ENCODE measurements at regions not wholly inside any gene's neighbourhood (a gene's known extent, or its start where the extent isn't known, plus 50 kb on each side); places are given as distances from the start of the nearest gene placed in this dataset.

DNA sequence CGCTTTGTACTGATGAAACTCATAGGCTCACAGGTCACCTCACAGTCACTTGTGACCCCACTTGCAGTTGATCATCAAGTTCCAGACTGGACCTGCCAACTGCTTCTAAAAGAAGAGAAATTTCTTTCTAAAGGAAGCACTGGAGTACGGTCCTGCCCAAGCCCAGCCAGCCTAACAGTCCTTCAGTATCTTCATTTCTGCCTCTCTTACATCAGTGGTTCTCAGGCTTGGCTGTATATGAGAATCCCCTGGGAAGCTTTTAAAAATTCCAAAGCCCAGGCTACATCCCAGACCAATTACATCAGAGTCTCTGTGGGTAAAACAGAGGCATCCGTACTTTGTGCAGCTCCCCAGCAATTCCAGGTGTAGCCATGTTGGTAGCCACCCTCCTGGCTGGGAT is 282.1 kb downstream of the NFIB start:
- DNase-seq (ENCODE audit: low spot score), result no peak

DNA sequence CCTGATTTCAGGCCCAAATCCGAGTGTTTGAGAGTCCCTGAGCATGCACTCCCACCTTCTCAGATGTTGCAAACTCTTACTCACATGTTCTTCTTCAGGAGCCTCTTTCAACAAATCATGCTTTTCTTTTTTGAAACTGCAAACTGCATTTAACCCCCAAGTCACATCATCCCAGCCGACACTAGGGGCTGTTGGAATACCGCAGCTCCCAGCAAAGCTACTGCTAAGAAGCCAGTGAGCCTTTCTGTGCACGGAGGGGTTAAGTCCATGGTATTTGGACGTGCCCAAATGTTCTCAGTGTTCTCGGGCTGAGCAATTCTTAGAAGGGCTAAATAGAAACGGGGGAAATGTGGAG is 282.9 kb downstream of the NFIB start:
- no peak for DNase-seq (ENCODE audit: low spot score)

DNA sequence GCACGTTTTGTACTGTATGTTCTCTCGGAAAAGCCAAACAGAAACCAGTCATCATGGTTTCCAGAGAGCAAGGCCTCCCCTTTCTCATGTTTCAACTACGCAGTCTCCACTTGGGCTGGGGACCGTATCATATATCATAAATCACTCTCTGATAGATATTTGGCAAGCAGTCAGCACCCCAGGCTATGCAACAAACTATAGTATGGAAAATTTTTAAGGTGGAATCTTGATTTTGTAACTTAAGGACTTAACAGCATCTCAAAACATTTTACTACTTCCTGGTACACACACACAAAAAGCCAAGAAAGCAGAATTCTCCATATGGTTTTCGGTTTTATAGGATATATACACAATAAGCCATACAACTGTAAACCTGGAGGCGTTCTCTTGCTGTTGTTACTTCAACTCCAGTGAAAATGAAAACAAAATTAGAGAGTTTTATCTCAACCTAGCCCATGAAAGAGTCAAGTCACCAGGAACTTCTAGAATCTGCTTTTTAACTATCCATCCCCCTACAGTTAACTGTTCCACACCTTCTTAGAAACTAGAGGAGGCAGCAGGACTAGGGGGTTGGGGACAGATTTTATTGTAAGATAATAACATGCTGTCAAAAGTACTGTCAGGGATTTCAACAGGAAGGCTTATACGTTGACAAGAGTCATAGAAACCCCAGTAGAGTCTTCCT is 283.4 kb downstream of the NFIB start:
- DNase-seq (ENCODE audit: low spot score), result peak; percentile 11

DNA sequence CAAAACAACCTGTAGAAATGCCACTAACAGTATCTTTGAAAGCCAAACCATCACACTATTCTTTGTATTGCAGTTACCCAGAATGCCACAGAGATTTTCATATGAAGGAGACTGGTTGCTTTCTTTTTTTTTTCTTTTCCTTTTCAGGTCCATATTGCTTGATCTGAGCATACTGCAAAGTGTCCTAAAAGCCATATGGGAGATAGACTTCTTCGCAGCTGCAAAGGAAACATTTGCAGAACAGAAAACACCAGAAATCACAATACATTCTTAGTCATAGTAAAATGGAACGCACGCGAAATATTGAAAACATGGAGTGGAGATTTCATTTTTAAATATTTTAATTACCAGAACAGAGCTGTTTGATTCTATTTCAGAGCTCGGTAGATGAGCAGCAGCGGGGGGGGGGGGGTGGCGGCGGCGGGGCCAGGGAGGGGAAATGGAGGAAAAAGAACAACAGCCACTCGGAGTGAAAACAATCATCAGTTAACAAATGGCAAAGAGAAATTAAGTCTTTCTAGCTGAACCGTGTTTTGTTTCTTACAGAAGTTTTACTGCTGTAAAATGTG is 284.1 kb downstream of the NFIB start:
- no peak for DNase-seq (ENCODE audit: low spot score)

DNA sequence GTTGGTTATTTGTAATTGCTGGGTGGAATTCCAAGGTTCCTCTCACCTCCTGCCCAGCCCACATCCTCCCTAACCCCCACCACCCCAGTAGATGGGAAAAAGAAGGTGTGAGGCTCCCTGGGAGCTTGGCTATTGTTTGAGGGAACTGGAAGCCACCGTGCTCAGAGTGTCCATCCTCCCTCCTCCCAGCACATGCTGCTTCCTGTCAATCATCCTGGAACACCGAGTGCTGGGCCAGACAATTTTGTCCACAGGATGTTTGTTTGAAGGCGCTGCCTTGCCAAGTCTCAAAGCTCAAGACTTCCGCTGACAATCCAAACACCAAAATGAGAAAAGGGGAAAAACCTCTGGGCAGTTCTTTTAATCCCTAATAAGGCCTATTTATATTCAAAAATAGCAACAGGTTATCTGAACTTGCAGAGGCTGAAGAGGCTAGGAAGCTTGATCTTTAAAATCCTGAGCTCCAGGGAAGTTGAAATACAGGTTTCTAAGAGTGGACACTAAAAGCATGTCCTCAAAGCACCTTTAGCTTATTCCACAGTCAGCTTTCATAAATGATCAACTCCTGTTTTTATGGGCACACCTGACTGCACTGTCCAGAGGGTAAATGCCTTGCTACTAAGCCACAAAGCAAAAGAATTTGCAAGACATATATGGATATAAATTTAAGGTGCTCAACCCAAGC is 286.7 kb downstream of the NFIB start:
- no peak for DNase-seq (ENCODE audit: low spot score)

DNA sequence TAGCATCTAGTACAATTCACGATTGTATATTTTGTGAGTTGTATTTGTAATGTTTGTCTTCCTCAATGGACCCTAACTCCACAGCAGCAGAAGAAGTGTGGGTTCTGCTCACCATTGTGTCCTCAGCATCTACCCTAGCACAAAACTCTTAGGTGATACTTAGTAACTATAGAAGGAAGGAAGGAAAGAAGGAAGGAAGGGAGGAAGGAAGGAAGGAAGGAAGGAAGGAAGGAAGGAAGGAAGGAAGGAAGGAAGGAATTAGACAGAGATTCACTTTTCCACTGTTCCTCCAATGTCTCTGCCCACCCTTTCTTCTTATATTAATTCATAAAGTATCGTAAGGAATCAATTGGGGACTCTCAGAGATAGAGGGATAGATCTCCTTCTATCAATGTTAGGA is 288.2 kb downstream of the NFIB start:
- DNase-seq (ENCODE audit: low spot score), result no peak

DNA sequence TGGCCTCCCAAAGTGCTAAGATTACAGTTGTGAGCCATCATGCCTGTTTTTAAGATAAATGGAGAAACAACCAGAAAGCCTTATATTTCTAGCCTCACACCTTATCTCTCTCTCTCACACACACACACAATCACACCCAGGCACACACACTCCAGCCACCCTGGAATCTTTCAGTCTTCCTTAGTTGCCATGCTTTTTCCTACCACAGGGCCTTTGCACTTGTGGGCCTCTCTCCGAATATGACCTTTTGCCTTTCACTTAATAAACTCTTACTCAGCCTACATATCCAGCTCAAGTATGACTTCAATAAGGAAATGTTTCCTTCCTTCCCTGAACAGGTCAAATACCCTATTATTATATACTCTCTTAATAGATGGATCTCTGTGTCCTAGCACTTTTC is 290.7 kb downstream of the NFIB start:
- no peak for DNase-seq (ENCODE audit: low spot score)

DNA sequence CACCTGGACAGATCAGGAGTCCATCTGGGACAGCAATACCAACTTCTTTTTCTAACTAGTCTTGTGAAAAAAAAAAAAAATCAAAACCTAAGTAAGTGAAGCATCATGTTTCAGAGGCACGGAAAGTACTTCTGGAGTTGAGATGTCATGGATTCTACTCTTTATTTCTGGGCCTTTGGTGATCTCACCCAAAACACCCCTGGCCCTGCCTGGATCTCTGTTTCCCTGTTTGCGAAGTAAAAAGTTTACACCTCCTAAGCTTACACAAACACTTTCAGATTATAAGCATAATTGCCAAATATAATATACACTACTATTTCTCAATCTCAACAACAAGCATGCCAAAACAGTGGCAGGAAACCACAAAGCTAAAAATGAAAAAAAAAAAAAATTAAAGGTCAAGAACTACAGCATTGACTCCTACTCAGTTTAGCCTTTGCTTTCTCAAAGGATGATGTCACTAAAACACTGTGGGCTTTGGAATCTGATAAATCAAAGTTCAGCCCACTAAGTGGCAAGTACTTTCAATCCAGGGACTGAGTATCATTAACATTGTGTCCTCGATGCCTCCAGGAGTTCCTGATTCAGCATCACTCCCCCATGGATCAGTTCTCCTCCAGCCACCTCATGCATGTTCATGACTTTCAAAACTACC is 291.9 kb downstream of the NFIB start:
- DNase-seq (ENCODE audit: low spot score), result no peak

DNA sequence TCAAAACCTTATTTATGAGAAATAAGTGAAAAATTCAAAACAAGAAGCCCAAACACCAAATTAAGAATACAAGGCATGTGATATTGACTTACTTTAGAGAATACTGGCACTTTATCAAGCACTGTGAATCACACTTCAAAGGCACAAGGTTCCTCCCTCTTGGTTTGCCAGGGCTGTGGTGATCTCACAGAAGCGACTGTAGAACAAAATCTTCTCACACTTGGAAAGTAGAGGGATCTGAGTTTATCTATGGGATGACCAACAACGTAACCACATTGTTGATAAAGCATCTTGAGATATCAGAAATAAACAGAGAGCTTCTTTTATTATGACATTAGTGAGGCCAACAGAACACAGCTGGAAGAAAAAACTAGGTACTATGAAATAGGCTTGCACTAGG is 295.9 kb downstream of the NFIB start:
- DNase-seq (ENCODE audit: low spot score), result peak; percentile 23

DNA sequence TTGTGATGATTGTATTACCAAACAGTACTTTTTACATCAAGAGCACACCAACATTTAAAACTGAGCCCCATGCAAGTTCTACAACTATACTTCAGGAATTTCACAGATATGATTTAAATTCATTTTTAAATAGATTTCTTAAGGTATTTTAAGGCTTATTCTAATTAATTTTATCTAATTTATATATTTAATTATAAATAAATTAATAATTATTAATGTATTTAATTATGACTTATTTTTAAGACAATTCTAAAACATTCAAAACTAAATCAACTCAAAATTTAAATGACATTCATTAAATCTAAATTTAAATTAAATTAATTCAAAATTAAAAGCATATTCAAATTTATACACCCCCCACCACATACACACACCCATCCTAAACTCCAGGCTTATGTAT is 299.2 kb downstream of the NFIB start:
- DNase-seq (ENCODE audit: low spot score), result no peak

DNA sequence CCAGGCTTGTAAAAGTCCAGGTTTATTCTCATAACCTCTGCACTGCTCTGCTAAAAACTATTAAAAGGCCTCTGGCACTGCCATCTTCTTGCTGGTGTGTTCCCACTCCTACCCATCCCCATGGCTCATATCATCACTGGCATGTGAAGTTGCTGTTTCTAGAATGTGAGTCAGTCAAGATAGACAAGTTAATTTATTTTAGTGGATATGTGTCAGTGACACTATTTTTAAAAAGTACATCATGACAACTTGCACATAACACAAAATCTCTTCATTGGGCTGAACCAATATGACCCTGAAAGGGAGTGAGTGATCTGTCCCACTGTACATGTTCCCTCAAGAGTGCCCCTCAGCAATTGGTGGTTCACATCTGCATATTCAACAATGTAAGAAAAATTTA is 299.7 kb downstream of the NFIB start:
- no peak for DNase-seq (ENCODE audit: low spot score)

DNA sequence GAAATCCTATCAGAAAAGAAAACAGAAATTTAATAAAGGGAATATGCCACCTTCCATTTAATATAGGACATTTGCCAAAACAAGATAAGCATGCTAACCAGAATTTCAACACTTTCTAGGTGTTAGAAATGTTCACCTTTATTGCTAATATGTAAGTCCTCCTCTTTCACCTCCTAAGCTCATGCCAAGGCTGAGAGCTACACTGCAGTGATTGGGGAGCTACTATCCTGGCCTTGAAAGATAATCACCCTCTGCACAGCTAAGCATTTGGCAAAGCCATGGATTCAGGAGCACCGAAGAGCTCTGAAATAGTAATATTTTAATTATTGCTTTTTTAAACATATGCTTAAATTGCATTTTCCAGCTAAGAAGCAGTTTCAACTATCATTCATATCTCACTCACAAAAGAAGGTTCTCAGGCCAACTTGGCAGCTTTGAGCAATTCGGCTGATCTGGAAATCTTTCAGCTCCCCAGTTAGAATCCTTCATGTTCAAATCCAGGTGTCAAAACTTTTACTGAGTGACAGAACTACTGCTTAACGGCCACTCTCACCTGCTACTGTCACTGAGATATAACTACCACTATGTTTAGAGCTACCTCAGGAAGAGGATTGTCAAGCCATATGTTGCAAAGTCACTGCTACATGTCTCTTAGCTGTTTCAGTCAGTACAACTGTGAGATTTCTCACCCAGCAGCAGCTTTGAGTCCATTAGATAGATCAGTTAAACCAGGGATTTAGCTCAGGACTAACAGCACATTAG is 302.0 kb downstream of the NFIB start:
- DNase-seq (ENCODE audit: low spot score), result no peak

DNA sequence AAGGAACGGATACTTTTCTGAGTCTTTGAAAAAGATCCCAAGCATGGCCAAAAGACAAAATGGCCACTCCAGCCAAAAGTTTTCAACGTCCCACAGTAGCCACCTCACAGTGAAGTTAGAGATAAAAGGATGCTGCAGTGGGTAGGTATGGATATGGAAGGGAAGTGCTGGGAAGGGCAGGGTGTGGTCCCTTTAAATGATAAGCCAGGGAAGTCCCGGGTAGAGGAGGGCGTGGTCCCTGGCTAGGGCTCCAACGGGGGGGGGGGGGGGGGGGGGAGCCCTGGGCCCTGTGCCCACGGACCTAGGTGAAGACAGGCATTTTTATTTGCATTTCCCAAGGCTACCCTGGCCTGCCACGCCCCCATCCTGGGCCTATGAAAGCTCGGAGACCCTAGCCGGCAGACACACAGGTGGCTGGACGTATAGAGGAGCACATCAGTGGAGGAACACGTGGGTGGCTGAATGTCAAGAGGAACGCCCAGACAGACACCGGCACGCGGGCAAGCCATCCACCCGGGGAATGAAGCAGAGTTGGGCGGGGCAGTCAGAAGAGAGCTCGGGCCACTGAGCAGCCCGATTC is 306.7 kb downstream of the NFIB start:
- DNase-seq (ENCODE audit: low spot score), result no peak

DNA sequence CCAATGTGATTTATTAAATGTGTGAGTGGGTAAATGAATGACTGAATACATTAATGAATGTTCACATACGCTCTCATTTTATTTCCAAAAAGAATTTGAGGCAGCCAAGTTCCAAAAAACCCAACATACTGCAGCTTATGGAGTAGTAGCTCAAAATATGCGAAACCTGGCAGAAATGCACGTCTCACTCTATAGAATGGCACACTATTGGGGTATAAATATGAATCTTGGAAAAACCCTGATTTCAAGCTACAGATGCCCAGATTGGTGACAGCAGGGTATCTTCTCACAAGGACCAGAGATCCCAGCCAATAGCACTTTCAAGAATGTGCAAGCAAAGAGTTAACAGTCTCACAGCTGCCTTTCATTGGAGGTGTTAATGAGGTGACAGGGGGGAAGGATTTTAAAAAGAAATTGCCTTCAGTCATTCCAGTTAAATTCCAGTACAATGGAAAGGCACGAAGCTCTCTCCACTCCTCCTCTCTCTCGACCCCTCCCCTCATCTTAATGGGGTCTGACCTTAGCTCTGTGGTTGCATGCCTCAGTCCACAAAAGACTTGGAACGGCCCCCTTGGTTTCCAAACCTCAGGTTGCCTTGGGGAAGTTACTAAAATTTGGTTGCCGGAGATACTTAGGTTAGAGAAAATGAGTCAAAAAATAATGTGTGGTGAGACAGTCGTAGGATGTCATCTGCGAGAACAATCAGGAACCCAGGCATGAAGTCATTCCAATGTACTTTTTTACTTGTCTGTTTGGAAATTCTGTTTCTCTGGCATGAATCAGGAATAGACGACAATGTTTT is 307.4 kb downstream of the NFIB start:
- no peak for DNase-seq (ENCODE audit: low spot score)

DNA sequence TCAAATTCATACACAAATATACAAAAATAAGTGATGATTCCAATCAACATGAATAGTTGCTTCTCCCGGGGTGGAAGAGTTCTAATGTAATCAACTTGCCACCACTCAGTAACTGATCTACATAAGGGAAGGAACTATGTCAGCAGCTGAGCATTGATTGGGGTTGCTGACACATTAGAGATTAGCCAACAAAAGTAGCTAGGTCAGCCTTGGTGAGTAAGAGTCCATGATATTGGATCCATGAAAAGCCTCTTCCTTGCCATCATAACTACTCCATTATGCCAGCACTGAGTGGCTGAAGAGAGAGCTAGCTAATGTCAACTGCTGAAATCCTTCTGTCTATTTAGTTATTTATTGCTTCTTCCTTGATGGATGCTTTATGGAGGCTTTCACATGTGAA is 309.8 kb downstream of the NFIB start:
- DNase-seq (ENCODE audit: low spot score), result no peak

DNA sequence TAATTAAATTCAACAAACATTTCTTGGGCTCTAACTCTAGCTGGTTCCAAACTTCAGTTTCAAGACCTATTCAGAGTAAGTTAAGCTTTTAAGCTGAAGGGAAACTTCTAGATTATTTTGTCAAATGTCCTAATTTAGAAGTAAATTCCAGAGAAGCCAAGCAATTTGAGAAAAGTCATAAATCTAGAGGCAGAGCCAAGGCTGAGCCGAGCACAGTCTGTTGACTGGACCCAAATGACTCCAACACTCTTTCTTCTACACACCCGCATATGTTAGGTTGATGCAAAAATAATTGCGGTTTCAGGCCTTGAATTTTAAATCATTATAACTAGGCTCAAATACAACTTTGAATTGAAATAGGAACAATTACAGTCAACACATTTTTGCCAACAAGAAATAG is 319.7 kb downstream of the NFIB start:
- DNase-seq (ENCODE audit: low spot score), result no peak

DNA sequence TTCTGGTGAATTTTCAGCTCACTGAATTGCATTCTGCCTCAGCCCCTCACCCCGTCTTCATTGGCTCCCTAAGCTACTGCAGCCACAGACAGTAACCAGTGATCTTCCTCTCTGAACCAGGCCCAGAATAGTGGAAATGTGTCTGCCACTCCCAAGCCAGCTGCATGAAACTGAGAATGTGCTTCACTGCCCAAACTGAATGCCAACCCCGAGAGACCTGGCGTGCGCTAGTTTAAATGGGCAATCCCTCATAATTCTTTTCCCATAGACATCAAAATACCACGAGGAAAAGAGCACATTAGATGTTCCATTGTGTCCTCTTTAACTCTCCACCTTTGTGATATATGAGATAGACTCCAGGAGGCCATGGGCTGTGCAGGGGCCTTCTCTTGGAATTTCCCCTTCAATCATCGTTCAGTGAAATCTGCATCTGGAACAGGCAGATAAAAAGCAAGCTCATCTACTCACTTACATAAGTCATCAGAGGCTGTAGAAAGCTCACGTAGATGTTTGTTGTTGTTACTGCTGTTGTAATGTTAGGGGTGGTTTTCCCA is 320.2 kb downstream of the NFIB start:
- no peak for DNase-seq (ENCODE audit: low spot score)

DNA sequence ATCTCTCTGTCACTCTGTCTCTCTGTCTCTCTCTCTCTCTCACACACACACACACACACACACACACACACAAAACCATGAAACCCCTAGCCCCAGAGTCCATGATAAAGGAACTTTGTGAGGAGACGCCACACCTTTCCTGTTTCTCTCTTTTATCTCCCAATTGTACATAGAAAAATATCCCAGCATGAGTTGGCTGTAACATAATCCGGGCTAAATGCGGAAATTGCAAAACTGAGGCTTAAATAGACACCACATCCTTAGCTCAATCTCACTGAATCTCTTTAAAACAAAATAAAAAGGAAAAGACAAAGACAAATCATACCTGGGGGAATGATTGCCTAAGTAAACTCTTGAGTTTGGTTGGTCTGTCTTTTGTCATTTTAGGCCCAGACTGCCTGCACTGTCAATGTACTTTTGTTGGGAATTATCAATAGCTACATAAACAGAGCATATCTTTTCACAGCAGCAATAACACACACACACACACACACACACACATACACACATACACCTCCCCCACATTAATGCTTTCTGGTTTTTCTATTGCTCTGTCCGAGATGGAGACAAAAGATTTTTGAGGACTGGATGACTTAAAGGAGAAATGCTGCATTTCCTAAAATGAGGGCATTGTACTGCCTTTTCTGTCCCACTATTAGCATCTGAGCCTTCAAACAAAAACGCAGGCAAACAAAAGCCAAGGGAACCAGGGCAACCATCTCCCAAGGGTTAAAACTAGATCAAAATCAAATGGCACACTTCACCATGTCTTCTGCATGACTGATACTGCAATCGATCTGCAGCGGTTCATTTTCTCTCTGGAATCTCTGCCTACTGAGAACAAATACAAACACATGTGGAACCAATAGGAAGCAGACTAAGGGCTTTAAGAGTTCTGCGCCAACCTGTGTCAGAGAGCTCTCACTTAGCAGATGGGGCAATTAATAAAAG is 321.5 kb downstream of the NFIB start:
- DNase-seq (ENCODE audit: low spot score), result peak; percentile 12

DNA sequence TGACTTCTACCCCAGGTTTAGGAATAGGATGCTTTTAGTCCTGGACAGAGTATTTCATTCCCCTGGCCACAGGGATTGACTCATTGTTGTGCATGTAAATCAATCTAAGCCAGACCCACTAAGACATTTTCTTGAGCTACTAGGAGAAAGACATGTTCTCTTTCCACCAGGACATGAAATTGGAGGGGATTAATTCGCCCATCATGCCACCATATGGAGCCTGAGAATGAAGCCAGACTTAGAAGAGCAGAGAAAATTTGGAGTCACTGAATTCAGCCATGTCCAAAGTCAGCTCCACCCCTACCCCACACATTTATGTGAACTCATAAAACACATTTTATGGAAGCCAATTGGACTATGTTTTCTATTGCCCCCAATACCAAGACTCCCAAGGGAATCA is 322.5 kb downstream of the NFIB start:
- no peak for DNase-seq (ENCODE audit: low spot score)

DNA sequence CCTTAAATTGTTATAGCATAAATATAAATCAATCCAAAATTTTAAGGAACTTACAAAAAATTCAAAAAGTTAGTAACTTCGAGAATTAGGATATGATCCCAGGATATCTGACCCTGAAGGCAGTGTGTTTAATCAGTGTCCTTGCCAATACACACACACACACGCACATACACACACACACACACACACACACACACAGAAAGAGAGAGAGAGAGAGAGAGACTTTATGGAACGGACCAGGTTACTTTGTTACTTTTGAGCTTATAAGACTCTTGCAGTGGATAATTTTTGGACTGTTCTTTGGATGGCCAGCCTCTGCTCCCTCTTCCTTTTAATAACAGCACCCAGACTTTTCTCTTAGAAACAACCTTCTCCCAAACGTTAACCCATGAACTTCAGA is 322.9 kb downstream of the NFIB start:
- no peak for DNase-seq (ENCODE audit: low spot score)
